Right kidney (tissue), 1 donor: ENCODE measurements at regions not wholly inside any gene's neighbourhood (a gene's known extent, or its start where the extent isn't known, plus 50 kb on each side); places are given as distances from the start of the nearest gene placed in this dataset.
A peak's percentile ranks its signal among the peaks of the same experiment; 100 is the strongest.
"Not testable (repeated sequence)": the region's sequence is repeated elsewhere in the genome, so short reads cannot be mapped to it uniquely, and the experiment has no call there.

Experiments used
- DNase-seq: peaks from one replicate; pipeline ENCODE4 v3.0.0-alpha.2; 2016

DNA sequence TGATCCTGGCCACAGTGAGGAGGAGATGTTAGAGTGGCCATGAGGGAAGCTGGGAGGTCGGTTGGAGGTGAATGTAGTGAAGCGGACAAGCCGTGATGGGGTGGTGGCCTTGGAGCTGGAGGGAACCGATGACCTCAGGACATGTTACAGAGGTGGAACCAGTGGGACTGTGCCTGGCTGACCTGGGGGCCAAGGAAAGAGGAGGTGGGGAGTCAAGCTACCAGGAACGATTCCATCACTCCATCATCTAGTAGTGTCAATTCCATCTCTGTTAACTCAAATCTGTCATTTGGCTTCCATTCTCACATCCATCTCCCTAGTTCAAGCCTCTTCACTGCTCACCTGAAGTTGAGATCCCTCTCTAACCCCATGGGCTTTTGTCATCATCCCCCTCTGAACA lies 102.4 kb upstream of the LYZL2 start:
- no peak for DNase-seq

DNA sequence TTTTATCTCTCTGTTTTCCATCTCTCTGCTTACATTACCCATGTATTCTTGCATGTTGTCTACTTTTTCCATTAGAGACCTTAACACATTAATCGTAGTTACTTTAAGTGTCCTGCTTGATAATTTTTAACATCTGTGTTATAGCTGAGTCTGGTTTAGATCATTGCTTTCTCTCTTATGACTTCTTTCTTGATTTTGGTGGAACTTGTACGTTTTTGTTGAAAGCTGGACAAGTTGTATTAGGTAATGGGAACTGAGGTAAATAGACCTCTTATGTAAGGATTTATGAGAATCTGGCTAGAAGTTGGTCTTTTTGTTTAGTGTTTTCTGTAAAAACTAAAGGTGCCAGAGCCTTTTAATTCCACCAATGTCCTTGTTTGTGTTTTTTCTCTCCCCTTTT lies 100.8 kb upstream of the LYZL2 start:
- no peak for DNase-seq

GRCh38 chr10:30728766-30729165 lies 99.2 kb upstream of the LYZL2 start:
- no peak for DNase-seq

- no peak for DNase-seq
Measured at GRCh38 chr10:30728127-30728526, 98.6 kb upstream of the LYZL2 start.

GRCh38 chr10:30727524-30727923 lies 98.0 kb upstream of the LYZL2 start:
- no peak for DNase-seq

- peak; percentile 59 for DNase-seq
Measured at GRCh38 chr10:30726783-30727414, 97.3 kb upstream of the LYZL2 start.

DNA sequence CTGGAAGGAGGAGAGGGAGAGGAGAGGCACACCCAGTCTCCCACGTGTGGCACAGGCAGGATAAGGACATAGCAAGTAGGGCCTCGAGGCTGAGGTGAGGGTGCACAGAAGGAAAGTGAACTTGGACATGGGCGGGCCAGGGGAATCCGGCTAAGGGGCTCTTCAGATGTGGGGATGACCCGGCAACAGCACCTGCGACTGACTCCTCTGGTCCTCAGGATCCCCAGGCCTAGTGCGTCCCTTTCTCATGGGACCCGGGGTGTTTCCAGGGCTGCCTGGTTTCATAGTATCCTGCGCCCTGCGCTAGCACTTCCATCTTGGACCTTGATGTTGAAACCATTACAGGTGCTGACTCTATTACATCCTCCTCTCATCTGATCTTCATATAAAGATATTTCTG lies 96.1 kb upstream of the LYZL2 start:
- no peak for DNase-seq

GRCh38 chr10:30724296-30724695 lies 94.7 kb upstream of the LYZL2 start:
- no peak for DNase-seq

GRCh38 chr10:30722956-30723620 lies 93.5 kb upstream of the LYZL2 start:
- no peak for DNase-seq

DNA sequence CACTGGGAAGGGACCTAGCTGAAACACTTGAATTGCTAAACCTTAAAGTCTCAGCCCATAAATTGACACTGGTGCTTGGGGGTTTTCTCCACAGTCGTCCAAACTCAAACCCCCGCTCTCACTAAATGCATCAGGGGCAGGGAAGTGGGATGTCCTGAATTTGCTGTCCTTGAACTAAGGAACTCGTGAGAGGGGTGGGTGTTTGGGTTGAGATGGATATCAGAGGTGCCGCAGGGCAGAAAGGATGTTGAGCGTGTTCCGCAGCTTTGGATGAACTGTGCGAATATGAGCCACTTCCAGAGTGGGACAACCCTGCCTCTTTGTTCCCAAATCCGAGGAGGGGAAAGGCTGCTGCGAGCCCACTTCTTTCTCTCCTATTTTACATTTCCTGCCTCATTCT lies 90.3 kb upstream of the LYZL2 start:
- DNase-seq: no peak

- DNase-seq: no peak
Measured at GRCh38 chr10:30709700-30710358, 80.3 kb upstream of the LYZL2 start.

DNA sequence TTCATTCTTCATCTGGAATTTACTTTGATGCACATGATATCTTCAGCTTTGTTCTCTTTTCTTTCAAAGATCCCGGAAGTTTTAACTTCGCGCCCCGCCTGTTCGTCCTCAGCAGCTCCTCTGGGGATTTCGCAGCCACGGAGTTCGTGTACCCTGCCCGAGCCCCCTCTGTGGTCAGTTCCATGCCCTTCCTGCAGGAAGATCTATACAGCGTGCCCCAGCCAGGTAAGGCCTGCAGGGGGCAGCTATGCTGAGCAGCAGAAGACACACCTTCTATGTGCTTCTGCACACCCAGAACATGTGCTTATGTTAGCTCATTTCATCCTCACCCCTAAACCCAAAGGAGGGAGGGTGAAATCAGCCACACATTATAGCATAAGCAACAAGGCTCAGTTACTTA lies 79.7 kb upstream of the LYZL2 start:
- DNase-seq: no peak

DNA sequence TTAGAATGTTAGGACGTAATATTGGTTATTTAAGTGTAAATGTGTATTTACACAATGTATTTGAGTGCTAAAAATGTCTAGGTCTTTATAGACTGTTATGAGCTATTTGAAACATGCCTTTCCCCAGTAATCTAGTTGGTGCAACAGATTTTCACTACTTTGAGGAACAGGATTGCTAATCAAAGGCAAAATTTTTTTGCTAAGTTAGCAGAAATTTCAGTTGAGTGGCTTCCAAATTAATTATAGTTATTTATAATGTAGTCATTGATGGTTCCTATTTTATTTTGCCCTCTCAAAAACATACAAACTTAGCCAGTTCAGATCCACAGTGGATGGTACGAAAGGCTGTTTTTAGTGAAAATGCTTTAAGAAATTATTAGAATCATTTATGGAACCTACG lies 78.7 kb upstream of the LYZL2 start:
- no peak for DNase-seq

GRCh38 chr10:30706189-30706588 lies 76.6 kb upstream of the LYZL2 start:
- DNase-seq: not testable (repeated sequence)

- no peak for DNase-seq
Measured at GRCh38 chr10:30705625-30706149, 76.1 kb upstream of the LYZL2 start.

DNA sequence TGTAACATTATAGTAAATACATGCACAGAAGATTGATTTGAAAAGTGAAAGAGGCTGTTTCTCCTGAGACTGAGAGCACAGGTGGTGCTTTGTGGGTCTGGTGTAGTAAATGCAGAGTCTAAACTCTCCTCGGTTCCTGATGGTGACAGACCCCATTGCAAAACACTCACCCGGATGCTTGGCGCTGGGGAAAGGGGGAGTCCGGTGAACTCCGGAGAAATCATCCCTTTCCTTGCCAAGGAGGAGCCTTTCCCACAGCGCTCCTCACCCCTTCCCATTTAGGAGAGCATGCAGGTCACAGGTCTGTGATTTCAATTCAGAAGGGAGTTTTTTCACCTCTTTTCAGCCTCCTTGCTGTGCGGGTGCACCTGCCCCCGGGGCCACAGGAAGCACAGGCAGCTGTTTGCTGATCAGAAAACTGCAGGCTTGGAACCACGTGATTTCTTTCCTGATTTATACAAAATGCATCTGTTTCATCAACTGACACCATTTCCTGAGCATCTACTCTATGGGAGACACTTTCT lies 75.6 kb upstream of the LYZL2 start:
- DNase-seq: no peak

DNA sequence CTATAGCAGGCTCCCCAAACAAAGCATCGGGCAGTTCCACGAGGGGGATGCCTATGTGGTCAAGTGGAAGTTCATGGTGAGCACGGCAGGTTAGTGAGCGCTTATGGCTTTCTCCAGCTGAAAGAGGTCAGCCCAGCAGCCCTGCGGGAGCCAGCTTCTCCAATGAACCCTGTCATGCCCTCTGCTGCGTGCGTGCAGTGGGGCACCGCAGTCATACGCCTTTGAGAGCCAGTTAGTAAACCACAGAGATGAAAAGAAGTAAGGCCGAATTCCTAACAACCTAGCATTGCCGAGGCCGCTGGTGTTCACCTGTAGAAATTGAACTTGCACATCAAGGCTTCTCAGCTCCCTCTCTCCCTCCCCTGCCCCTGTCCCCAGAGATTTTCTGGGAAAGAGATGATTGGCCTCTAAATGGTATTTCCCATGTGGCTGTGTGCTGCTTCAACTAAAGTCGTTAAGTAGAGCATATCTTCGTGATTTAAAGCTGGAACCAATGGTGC lies 75.1 kb upstream of the LYZL2 start:
- DNase-seq: not testable (repeated sequence)

DNA sequence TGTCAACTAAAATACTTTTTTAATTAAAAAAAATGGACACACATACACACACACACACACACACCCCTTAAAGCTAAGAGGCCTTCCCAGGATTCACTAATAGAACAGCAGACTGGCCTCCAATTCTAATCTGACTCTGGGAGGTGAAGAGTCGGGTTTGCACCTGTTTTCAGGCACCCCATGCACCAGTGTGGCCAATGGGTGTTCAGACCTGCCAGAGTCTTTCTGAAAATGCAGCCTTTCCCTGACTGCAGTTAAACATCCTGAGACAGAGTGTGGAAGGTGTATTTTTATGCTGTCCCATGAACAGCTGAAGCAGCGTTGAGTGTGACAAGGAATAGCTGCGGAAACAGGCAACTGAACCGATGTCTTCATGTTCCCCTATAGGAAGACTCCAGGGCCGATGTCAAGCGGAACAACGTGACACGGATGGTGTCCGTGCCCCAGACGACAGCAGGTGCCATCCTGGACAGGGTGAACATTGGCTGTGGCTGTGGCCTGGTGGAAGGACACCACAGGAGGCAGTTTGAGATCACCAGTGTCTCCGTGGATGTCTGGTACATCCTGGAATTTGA lies 74.6 kb upstream of the LYZL2 start:
- no peak for DNase-seq

- DNase-seq: not testable (repeated sequence)
Measured at GRCh38 chr10:30703446-30703845, 73.9 kb upstream of the LYZL2 start.

DNA sequence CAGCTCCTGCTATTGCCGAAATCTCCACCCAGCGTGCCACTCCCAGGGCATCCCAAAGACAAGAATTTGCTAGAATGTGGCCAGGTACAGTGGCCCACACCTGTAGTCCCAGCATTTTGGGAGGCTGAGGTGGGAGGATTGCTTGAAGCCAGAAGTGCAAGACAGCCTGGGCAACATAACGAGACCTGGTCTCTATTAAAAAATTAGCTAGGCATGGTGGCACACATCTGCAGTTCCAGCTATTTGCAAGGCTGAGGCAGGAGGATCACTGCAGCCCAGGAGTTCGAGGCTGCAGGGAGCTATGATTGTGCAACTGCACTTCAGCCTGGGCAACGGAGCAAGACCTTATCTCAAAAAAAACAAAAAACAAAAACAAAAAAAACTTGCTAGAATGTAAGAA lies 73.3 kb upstream of the LYZL2 start:
- no peak for DNase-seq

DNA sequence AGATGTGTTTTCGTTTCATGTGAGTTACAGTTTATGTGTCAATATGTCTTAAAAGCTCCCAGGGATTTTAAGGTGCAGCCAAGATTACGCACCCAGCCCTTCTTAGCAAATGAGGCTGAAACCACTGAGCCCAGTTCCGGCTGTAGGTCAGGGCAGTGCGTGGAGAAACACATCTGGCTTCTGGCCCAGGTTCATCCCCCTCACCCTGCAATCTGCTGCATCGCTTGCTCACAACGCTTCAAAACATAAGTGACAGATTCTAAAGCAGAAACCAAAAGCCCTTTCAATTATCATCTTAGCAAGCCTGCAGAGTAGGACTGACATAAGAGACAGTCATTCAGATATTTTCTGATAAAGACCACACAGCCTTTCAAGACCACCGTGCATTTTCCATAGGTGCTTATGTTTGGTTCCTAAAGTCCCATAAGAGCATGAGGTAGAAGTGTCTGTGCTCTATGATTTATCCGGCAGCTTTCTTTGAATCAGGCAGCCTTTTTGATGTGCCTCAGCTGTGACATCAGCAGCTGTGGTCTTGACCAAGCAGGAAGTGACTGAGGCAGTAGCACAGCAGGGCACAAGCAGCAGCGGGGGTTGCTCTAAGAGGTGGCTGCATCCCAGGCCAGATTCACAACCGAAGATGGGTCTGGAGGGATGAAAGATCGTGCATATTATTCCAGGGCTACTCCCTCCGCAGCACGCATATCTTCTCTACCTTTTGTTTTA lies 72.1 kb upstream of the LYZL2 start:
- DNase-seq: no peak

DNA sequence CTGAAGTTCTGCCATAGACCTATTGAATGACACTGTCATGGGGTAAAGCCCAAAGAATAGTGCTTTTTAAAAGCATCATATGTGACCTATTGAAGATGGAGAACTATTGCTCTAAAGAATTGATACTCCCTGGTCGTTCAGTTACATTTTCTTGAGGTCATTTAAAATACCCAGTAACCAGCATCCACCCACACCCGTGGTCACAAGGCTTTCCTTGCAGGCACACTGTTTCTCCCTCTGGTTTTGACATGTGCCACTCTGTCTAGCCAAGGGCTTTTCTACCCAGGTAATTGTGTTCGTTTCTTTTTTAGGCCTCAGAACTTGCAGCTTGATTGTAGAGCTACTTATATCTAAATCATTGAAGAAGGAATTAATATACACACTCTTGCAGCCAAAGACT lies 68.3 kb upstream of the LYZL2 start:
- DNase-seq: no peak
